ENCODE measurements at regions not wholly inside any gene's neighbourhood (a gene's known extent, or its start where the extent isn't known, plus 50 kb on each side); places are given as distances from the start of the nearest gene placed in this dataset.

DNA sequence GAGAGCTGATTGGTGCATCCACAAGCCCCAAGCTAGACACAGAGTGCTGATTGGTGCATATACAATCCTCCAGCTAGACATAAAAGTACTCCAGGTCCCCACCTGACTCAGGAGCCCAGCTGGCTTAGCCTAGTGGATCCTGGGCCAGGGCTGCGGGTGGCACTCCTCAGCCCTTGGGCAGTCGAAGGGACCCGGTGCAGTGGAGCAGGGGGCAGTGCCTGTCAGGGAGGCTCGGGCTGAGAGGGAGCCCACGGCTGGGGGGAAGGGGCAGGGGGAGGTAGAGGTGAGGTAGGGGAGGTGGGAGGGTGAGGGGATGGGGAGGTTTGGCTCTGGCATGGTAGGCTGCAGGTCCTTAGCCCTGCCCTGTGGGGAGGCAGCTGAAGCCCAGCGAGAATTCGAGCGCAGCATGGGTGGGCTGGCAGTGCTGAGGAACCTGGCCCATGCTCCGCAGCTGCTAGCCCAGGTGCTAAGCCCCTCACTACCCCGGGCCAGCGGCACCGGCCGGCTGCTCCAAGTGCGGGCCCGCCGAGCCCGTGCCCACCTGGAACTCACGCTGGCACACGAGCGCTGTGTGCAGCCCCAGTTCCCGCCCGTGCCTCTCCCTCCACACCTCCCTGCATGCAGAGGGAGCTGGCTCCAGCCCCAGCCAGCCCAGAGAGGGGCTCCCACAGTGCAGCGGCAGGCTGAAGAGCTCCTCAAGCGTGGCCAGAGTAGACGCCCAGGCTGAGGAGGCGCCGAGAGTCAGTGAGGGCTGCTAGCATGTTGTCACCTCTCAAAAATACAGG lies 742.8 kb downstream of the FAM181B start:
- TF ChIP-seq GABPA (IDR thresholded peaks at IDR 0.05; ENCODE audit: borderline replicate concordance, insufficient read depth, low read length) (no peak), CEBPB (IDR thresholded peaks at IDR 0.05; ENCODE audit: low read depth, low read length) (no peak), RAD21 (IDR thresholded peaks at IDR 0.05 in 1 of 2, conservative IDR thresholded peaks at IDR 0.05 in 1 of 2; ENCODE audit: low read depth in 2 of 2, low read length in 2 of 2) (no peak), POLR2AphosphoS5 (IDR thresholded peaks at IDR 0.05; ENCODE audit: low read depth, low read length) (no peak), GTF2F1 (IDR thresholded peaks at IDR 0.05; ENCODE audit: borderline replicate concordance, low read depth, low read length) (no peak), EZH2 (IDR thresholded peaks at IDR 0.05; ENCODE audit: low read depth, low read length, severe bottlenecking) (no peak)
- TF ChIP-seq, protein P1, sequence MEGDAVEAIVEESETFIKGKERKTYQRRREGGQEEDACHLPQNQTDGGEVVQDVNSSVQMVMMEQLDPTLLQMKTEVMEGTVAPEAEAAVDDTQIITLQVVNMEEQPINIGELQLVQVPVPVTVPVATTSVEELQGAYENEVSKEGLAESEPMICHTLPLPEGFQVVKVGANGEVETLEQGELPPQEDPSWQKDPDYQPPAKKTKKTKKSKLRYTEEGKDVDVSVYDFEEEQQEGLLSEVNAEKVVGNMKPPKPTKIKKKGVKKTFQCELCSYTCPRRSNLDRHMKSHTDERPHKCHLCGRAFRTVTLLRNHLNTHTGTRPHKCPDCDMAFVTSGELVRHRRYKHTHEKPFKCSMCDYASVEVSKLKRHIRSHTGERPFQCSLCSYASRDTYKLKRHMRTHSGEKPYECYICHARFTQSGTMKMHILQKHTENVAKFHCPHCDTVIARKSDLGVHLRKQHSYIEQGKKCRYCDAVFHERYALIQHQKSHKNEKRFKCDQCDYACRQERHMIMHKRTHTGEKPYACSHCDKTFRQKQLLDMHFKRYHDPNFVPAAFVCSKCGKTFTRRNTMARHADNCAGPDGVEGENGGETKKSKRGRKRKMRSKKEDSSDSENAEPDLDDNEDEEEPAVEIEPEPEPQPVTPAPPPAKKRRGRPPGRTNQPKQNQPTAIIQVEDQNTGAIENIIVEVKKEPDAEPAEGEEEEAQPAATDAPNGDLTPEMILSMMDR (IDR thresholded peaks at IDR 0.05; ENCODE audit: control extremely low read depth in 1 of 3, insufficient read depth in 1 of 3, low read depth in 1 of 3, low read length in 3 of 3) = no peak
- TF ChIP-seq, protein P2, sequence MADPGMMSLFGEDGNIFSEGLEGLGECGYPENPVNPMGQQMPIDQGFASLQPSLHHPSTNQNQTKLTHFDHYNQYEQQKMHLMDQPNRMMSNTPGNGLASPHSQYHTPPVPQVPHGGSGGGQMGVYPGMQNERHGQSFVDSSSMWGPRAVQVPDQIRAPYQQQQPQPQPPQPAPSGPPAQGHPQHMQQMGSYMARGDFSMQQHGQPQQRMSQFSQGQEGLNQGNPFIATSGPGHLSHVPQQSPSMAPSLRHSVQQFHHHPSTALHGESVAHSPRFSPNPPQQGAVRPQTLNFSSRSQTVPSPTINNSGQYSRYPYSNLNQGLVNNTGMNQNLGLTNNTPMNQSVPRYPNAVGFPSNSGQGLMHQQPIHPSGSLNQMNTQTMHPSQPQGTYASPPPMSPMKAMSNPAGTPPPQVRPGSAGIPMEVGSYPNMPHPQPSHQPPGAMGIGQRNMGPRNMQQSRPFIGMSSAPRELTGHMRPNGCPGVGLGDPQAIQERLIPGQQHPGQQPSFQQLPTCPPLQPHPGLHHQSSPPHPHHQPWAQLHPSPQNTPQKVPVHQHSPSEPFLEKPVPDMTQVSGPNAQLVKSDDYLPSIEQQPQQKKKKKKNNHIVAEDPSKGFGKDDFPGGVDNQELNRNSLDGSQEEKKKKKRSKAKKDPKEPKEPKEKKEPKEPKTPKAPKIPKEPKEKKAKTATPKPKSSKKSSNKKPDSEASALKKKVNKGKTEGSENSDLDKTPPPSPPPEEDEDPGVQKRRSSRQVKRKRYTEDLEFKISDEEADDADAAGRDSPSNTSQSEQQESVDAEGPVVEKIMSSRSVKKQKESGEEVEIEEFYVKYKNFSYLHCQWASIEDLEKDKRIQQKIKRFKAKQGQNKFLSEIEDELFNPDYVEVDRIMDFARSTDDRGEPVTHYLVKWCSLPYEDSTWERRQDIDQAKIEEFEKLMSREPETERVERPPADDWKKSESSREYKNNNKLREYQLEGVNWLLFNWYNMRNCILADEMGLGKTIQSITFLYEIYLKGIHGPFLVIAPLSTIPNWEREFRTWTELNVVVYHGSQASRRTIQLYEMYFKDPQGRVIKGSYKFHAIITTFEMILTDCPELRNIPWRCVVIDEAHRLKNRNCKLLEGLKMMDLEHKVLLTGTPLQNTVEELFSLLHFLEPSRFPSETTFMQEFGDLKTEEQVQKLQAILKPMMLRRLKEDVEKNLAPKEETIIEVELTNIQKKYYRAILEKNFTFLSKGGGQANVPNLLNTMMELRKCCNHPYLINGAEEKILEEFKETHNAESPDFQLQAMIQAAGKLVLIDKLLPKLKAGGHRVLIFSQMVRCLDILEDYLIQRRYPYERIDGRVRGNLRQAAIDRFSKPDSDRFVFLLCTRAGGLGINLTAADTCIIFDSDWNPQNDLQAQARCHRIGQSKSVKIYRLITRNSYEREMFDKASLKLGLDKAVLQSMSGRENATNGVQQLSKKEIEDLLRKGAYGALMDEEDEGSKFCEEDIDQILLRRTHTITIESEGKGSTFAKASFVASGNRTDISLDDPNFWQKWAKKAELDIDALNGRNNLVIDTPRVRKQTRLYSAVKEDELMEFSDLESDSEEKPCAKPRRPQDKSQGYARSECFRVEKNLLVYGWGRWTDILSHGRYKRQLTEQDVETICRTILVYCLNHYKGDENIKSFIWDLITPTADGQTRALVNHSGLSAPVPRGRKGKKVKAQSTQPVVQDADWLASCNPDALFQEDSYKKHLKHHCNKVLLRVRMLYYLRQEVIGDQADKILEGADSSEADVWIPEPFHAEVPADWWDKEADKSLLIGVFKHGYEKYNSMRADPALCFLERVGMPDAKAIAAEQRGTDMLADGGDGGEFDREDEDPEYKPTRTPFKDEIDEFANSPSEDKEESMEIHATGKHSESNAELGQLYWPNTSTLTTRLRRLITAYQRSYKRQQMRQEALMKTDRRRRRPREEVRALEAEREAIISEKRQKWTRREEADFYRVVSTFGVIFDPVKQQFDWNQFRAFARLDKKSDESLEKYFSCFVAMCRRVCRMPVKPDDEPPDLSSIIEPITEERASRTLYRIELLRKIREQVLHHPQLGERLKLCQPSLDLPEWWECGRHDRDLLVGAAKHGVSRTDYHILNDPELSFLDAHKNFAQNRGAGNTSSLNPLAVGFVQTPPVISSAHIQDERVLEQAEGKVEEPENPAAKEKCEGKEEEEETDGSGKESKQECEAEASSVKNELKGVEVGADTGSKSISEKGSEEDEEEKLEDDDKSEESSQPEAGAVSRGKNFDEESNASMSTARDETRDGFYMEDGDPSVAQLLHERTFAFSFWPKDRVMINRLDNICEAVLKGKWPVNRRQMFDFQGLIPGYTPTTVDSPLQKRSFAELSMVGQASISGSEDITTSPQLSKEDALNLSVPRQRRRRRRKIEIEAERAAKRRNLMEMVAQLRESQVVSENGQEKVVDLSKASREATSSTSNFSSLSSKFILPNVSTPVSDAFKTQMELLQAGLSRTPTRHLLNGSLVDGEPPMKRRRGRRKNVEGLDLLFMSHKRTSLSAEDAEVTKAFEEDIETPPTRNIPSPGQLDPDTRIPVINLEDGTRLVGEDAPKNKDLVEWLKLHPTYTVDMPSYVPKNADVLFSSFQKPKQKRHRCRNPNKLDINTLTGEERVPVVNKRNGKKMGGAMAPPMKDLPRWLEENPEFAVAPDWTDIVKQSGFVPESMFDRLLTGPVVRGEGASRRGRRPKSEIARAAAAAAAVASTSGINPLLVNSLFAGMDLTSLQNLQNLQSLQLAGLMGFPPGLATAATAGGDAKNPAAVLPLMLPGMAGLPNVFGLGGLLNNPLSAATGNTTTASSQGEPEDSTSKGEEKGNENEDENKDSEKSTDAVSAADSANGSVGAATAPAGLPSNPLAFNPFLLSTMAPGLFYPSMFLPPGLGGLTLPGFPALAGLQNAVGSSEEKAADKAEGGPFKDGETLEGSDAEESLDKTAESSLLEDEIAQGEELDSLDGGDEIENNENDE (IDR thresholded peaks at IDR 0.05; ENCODE audit: insufficient replicate concordance, low read length) = no peak

Data from H1 (cell line).